Tibial nerve (tissue), 4 donors: ENCODE measurements at regions not wholly inside any gene's neighbourhood (a gene's known extent, or its start where the extent isn't known, plus 50 kb on each side); places are given as distances from the start of the nearest gene placed in this dataset.
"Not testable (repeated sequence)": the region's sequence is repeated elsewhere in the genome, so short reads cannot be mapped to it uniquely, and the experiment has no call there.

Source experiments
- EP300 ChIP-seq, 2 donors: sonication (generic); formaldehyde crosslinking; IDR thresholded peaks; one replicate each; pipeline ENCODE4 v1.6.1; 2017; ENCODE audit warnings: antibody characterized with exemption in 2 of 2, mild to moderate bottlenecking in 1 of 2
- POLR2A ChIP-seq, 2 donors: fragments of 450-650 bp; IDR thresholded peaks; one replicate each; pipeline ENCODE4 v1.6.1; 2017; ENCODE audit warnings: antibody characterized with exemption in 2 of 2, mild to moderate bottlenecking in 2 of 2, moderate library complexity in 2 of 2
- TF ChIP-seq, protein P1 (sequence below), 5 experiments: fragments of 200-600 bp in 3 of 5; fragments of 450-650 bp in 2 of 5; sonication (generic) in 3 of 5; IDR thresholded peaks; one replicate each; pipeline ENCODE4 v1.5.1; 2016 to 2019; ENCODE audit warnings: antibody characterized with exemption in 5 of 5, mild to moderate bottlenecking in 3 of 5, moderate library complexity in 2 of 5

GRCh38 chr1:112832259-112832658, 117.1 kb upstream of the PPM1J start:
- TF ChIP-seq, protein P1, sequence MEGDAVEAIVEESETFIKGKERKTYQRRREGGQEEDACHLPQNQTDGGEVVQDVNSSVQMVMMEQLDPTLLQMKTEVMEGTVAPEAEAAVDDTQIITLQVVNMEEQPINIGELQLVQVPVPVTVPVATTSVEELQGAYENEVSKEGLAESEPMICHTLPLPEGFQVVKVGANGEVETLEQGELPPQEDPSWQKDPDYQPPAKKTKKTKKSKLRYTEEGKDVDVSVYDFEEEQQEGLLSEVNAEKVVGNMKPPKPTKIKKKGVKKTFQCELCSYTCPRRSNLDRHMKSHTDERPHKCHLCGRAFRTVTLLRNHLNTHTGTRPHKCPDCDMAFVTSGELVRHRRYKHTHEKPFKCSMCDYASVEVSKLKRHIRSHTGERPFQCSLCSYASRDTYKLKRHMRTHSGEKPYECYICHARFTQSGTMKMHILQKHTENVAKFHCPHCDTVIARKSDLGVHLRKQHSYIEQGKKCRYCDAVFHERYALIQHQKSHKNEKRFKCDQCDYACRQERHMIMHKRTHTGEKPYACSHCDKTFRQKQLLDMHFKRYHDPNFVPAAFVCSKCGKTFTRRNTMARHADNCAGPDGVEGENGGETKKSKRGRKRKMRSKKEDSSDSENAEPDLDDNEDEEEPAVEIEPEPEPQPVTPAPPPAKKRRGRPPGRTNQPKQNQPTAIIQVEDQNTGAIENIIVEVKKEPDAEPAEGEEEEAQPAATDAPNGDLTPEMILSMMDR (IDR thresholded peaks at IDR 0.05): not testable (repeated sequence)
- not testable (repeated sequence) for TF ChIP-seq POLR2A, EP300 (IDR thresholded peaks at IDR 0.05)
